ENCODE measurements at regions not wholly inside any gene's neighbourhood (a gene's known extent, or its start where the extent isn't known, plus 50 kb on each side); places are given as distances from the start of the nearest gene placed in this dataset.

DNA sequence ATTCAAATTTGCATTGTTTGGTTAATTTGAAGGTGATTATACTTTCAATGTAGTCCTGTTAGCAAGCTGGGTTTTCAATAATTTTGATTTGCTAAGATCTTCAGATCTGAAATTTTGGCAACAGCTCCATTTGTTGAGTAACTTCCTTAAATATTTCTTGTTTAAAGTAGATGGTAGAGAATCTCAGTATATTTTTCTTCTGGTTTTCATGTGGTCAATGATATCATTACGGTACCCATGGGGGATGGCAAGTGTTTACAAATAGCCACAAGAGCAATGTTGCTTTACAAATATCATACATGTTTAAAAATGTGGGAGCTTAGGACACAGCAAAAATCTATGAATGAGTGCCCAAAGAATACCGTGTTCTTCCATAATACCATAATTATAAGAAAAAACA lies 175.9 kb downstream of the IFI44 start:
- H3K4me1 ChIP-seq (replicated peaks in 1 of 2; ENCODE audit: control insufficient read depth in 2 of 2, insufficient read depth in 2 of 2, low read length in 2 of 2), result no peaks in the 10 kb centered on the region
- no peak overlapping the region for H3K4me3 ChIP-seq
- POLR2A ChIA-PET, result no interaction called here
- BruUV-seq (replicated peaks), result no TSS peak
- no peak for FAIRE-seq
- DNase-seq (ENCODE audit: extremely low read depth in 1 of 4, low spot score in 3 of 4), result no peak
- CTCF ChIA-PET (ENCODE audit: low intra/inter-chr PET ratio), result no interaction called here
- H4K20me1 ChIP-seq (replicated peaks; ENCODE audit: control insufficient read depth, insufficient read depth, low read length), result no peaks in the 10 kb centered on the region
- H3K9ac ChIP-seq (ENCODE audit: insufficient read depth in 1 of 2, low read depth in 2 of 2, low read length in 2 of 2), result no peak overlapping the region
- H3K27me3 ChIP-seq (ENCODE audit: control insufficient read depth in 2 of 2, insufficient read depth in 2 of 2, low read length in 2 of 2), result no peaks in the 10 kb centered on the region
- ATAC-seq, result no peak
- H3K9me1 ChIP-seq (ENCODE audit: control insufficient read depth, insufficient read depth, low read length), result no peaks in the 10 kb centered on the region
- TF ChIP-seq E2F3 (CRISPR knock-in tag; IDR thresholded peaks at IDR 0.05) (no peak), ZNF282 (CRISPR knock-in tag; IDR thresholded peaks at IDR 0.05) (no peak), ZFP36 (IDR thresholded peaks at IDR 0.05; ENCODE audit: low read depth, low read length, partially characterized antibody) (no peak), TEAD2 (tag; IDR thresholded peaks at IDR 0.05) (no peak), DMBX1 (CRISPR knock-in tag; IDR thresholded peaks at IDR 0.05; ENCODE audit: borderline replicate concordance) (no peak), FOXK2 (conservative IDR thresholded peaks at IDR 0.05 in 1 of 2, IDR thresholded peaks at IDR 0.05 in 1 of 2; ENCODE audit: low read depth in 2 of 2) (no peak), TAL1 (IDR thresholded peaks at IDR 0.05) (no peak), EWSR1 (IDR thresholded peaks at IDR 0.05; ENCODE audit: borderline replicate concordance, low read depth, partially characterized antibody) (no peak), EP400 (IDR thresholded peaks at IDR 0.05) (no peak), RB1 (IDR thresholded peaks at IDR 0.05; ENCODE audit: low read depth) (no peak), HMGN3 (IDR thresholded peaks at IDR 0.05; ENCODE audit: borderline replicate concordance, extremely low read depth, insufficient read length, low read depth, low read length) (no peak), NCOA2 (IDR thresholded peaks at IDR 0.05; ENCODE audit: partially characterized antibody in 2 of 2) (no peak), TCFL5 (CRISPR knock-in tag; conservative IDR thresholded peaks at IDR 0.05) (no peak)
- TF ChIP-seq, protein P1, sequence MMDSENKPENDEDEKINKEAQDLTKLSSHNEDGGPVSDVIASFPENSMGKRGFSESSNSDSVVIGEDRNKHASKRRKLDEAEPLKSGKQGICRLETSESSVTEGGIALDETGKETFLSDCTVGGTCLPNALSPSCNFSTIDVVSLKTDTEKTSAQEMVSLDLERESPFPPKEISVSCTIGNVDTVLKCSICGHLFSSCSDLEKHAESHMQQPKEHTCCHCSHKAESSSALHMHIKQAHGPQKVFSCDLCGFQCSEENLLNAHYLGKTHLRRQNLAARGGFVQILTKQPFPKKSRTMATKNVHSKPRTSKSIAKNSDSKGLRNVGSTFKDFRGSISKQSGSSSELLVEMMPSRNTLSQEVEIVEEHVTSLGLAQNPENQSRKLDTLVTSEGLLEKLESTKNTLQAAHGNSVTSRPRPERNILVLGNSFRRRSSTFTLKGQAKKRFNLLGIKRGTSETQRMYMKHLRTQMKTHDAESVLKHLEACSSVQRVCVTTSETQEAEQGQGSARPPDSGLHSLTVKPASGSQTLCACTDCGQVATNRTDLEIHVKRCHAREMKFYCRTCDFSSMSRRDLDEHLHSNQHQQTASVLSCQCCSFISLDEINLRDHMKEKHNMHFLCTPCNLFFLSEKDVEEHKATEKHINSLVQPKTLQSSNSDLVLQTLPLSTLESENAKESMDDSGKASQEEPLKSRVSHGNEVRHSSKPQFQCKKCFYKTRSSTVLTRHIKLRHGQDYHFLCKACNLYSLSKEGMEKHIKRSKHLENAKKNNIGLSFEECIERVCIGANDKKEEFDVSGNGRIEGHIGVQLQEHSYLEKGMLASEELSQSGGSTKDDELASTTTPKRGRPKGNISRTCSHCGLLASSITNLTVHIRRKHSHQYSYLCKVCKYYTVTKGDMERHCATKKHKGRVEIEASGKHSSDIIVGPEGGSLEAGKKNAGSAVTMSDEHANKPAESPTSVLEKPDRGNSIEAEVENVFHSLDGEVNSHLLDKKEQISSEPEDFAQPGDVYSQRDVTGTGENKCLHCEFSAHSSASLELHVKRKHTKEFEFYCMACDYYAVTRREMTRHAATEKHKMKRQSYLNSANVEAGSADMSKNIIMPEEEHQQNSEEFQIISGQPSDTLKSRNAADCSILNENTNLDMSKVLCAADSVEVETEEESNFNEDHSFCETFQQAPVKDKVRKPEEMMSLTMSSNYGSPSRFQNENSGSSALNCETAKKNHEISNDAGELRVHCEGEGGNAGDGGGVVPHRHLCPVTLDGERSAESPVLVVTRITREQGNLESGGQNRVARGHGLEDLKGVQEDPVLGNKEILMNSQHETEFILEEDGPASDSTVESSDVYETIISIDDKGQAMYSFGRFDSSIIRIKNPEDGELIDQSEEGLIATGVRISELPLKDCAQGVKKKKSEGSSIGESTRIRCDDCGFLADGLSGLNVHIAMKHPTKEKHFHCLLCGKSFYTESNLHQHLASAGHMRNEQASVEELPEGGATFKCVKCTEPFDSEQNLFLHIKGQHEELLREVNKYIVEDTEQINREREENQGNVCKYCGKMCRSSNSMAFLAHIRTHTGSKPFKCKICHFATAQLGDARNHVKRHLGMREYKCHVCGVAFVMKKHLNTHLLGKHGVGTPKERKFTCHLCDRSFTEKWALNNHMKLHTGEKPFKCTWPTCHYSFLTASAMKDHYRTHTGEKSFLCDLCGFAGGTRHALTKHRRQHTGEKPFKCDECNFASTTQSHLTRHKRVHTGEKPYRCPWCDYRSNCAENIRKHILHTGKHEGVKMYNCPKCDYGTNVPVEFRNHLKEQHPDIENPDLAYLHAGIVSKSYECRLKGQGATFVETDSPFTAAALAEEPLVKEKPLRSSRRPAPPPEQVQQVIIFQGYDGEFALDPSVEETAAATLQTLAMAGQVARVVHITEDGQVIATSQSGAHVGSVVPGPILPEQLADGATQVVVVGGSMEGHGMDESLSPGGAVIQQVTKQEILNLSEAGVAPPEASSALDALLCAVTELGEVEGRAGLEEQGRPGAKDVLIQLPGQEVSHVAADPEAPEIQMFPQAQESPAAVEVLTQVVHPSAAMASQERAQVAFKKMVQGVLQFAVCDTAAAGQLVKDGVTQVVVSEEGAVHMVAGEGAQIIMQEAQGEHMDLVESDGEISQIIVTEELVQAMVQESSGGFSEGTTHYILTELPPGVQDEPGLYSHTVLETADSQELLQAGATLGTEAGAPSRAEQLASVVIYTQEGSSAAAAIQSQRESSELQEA (IDR thresholded peaks at IDR 0.05; ENCODE audit: low read depth), result no peak
- no peaks in the 10 kb centered on the region for H3K36me3 ChIP-seq (ENCODE audit: control insufficient read depth, insufficient read depth, low read length)
- no peak overlapping the region for H3K27ac ChIP-seq (ENCODE audit: extremely low read depth, low read depth, low read length)
- in situ Hi-C loops (cut with MboI) (no loop called here), intact Hi-C loops (cut with micrococcal nuclease) (no loop called here)
- no peaks in the 10 kb centered on the region; the same call in 1 of the 2 replicates for H3K9me3 ChIP-seq (replicated peaks; ENCODE audit: control insufficient read depth, insufficient read depth, low read depth, low read length)
- no peak overlapping the region for H2AFZ ChIP-seq (ENCODE audit: low read depth, low read length)
- WGBS (ENCODE audit: insufficient coverage, low coverage, missing lambda C conversion rate), result 0% methylated on average over 2 of the region's 2 CpGs
- H3K79me2 ChIP-seq (ENCODE audit: control insufficient read depth, insufficient read depth, low read length), result no peaks in the 10 kb centered on the region
- no peak overlapping the region for H3K4me2 ChIP-seq (ENCODE audit: insufficient read depth, low read length)
